ENCODE measurements at regions not wholly inside any gene's neighbourhood (a gene's known extent, or its start where the extent isn't known, plus 50 kb on each side); places are given as distances from the start of the nearest gene placed in this dataset.

GRCh38 chr6:134768931-134769330 lies 181.0 kb downstream of the ALDH8A1 start:
- no peak for TF ChIP-seq CTCF (IDR thresholded peaks at IDR 0.05)

- no peak for TF ChIP-seq CTCF (IDR thresholded peaks at IDR 0.05)
Measured at GRCh38 chr6:134766497-134766896, 183.4 kb downstream of the ALDH8A1 start.

- TF ChIP-seq CTCF (IDR thresholded peaks at IDR 0.05): no peak
Measured at GRCh38 chr6:134764741-134765140, 185.2 kb downstream of the ALDH8A1 start.

- TF ChIP-seq CTCF (IDR thresholded peaks at IDR 0.05): no peak
Measured at GRCh38 chr6:134758621-134759020, 191.3 kb downstream of the ALDH8A1 start.

- TF ChIP-seq CTCF (IDR thresholded peaks at IDR 0.05): no peak
Measured at GRCh38 chr6:134757911-134758361, 192.0 kb downstream of the ALDH8A1 start.

- no peak for TF ChIP-seq CTCF (IDR thresholded peaks at IDR 0.05)
Measured at GRCh38 chr6:134756374-134757025, 193.4 kb downstream of the ALDH8A1 start.

- no peak for TF ChIP-seq CTCF (IDR thresholded peaks at IDR 0.05)
Measured at GRCh38 chr6:134754013-134754690, 195.7 kb downstream of the ALDH8A1 start.

Measured in LNCAP (cell line).